Lung (tissue), 11 donors: ENCODE measurements at regions not wholly inside any gene's neighbourhood (a gene's known extent, or its start where the extent isn't known, plus 50 kb on each side); places are given as distances from the start of the nearest gene placed in this dataset.

Source experiments
- ATAC-seq: fragments of 200-7000 bp; cut with Tn5 transposase; one replicate; pipeline ENCODE4 v1.9.1; 2020; ENCODE audit warnings: moderate number of reproducible peaks; ENCODE audit not compliant: insufficient read depth, low FRiP score
- DNase-seq, 3 donors: peaks; one replicate each; pipeline ENCODE4 v3.0.0-alpha.2; 2013 to 2017
- H3K27ac ChIP-seq, 2 donors: one replicate each; pipeline ENCODE4 v1.5.1; 2013; ENCODE audit warnings: mild to moderate bottlenecking in 2 of 2, moderate library complexity in 2 of 2, control low read depth in 1 of 2, inconsistent platforms in 1 of 2, low read depth in 1 of 2, low read length in 1 of 2
- H3K27me3 ChIP-seq, 3 donors: one replicate each; pipeline ENCODE4 v1.5.1; 2013; ENCODE audit warnings: low read length in 2 of 3; ENCODE audit not compliant: control insufficient read depth in 3 of 3, insufficient read depth in 3 of 3
- H3K36me3 ChIP-seq, 4 donors: one replicate each; pipeline ENCODE4 v1.5.1; 2013; ENCODE audit warnings: low read length in 4 of 4, mild to moderate bottlenecking in 1 of 4, moderate library complexity in 1 of 4; ENCODE audit not compliant: control insufficient read depth in 4 of 4, insufficient read depth in 4 of 4
- H3K4me1 ChIP-seq, 5 donors: one replicate each; pipeline ENCODE4 v1.5.1; 2013; ENCODE audit warnings: low read length in 5 of 5, mild to moderate bottlenecking in 2 of 5, moderate library complexity in 1 of 5; ENCODE audit not compliant: control insufficient read depth in 5 of 5, insufficient read depth in 5 of 5
- H3K4me3 ChIP-seq: one replicate; pipeline ENCODE4 v1.5.1; 2013; ENCODE audit warnings: mild to moderate bottlenecking, control low read depth, moderate library complexity
- H3K9ac ChIP-seq, 2 donors: one replicate each; pipeline ENCODE4 v1.5.1; 2013; ENCODE audit warnings: low read length in 2 of 2, control low read depth in 1 of 2; ENCODE audit not compliant: insufficient read depth in 1 of 2
- H3K9me3 ChIP-seq, 4 donors: one replicate each; pipeline ENCODE4 v1.5.1; 2013; ENCODE audit warnings: low read length in 3 of 4, mild to moderate bottlenecking in 1 of 4, moderate library complexity in 1 of 4; ENCODE audit not compliant: control insufficient read depth in 4 of 4, insufficient read depth in 3 of 4
- WGBS, 2 donors: extraction: QIAGEN DNeasy Blood & Tissue Kit; methylation state at CpG; one replicate each; pipeline ENCODE4 v1.1.7; 2013; 5-methylcytosine and 5-hydroxymethylcytosine counted together
- TF ChIP-seq, protein P1 (sequence below): IDR thresholded peaks from 2 replicates; pipeline ENCODE4 v1.5.1; 2012; ENCODE audit warnings: mild to moderate bottlenecking; ENCODE audit errors: control extremely low read depth, extremely low read depth
- donor health status: control.
- donor health status: control.
- donor health status: Bipolar disorder and iron deficiency.
- donor health status: healthy.
- donor health status: DM: yes; HTN: yes; CAD: no.

- 86 to 93% methylated on average over 9 of the region's 9 CpGs for WGBS, 2 donors
- H3K27ac ChIP-seq: no peak overlapping the region
These were observed 235.6 kb upstream of the POM121L12 start for GRCh38 chr7:52799817-52800216.

GRCh38 chr7:52797801-52798200 lies 237.6 kb upstream of the POM121L12 start:
- Histone ChIP-seq H3K27ac (no peak overlapping the region), H3K4me3 (no peak overlapping the region), H3K36me3 (no peaks in the 10 kb centered on the region), H3K4me1 (no peaks in the 10 kb centered on the region), H3K27me3 (no peaks in the 10 kb centered on the region), H3K9ac (no peak overlapping the region), H3K9me3 (peaks cover 0 to 2% (median 0%) of the 10 kb centered on the region in 4 donors)
- TF ChIP-seq, protein P1, sequence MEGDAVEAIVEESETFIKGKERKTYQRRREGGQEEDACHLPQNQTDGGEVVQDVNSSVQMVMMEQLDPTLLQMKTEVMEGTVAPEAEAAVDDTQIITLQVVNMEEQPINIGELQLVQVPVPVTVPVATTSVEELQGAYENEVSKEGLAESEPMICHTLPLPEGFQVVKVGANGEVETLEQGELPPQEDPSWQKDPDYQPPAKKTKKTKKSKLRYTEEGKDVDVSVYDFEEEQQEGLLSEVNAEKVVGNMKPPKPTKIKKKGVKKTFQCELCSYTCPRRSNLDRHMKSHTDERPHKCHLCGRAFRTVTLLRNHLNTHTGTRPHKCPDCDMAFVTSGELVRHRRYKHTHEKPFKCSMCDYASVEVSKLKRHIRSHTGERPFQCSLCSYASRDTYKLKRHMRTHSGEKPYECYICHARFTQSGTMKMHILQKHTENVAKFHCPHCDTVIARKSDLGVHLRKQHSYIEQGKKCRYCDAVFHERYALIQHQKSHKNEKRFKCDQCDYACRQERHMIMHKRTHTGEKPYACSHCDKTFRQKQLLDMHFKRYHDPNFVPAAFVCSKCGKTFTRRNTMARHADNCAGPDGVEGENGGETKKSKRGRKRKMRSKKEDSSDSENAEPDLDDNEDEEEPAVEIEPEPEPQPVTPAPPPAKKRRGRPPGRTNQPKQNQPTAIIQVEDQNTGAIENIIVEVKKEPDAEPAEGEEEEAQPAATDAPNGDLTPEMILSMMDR: no peak
- WGBS, 2 donors: 76 to 82% methylated on average over 4 of the region's 4 CpGs
- DNase-seq (no peak), ATAC-seq (no peak)

More at GRCh38 chr7:52799817-52800216, 235.6 kb upstream of the POM121L12 start:
- H3K4me3 ChIP-seq: no peak overlapping the region
- no peak overlapping the region for H3K9ac ChIP-seq
- no peaks in the 10 kb centered on the region for H3K4me1 ChIP-seq
- no peak for ATAC-seq
- H3K9me3 ChIP-seq: peaks cover 0 to 2% (median 0%) of the 10 kb centered on the region in 4 donors
- H3K27me3 ChIP-seq: no peaks in the 10 kb centered on the region
- TF ChIP-seq, protein P1: no peak
- no peak for DNase-seq
- H3K36me3 ChIP-seq: no peaks in the 10 kb centered on the region

DNA sequence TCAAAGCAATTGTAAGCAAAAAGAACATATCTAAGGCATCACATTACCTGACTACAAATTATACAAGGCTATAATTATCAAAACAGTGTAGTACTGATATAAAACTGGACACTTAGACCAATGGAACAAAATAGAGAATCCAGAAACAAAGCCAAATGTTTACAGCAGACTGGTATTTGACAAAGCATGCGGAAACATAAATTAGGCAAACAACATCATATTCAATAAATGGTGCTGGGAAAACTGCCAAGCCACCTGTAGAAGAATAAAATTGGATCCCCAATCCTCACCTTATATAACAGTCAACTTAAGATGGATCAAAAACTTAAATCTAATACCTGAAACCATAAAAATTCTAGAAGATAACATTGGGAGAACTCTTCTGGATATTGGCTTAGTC lies 240.8 kb upstream of the POM121L12 start:
- H3K4me1 ChIP-seq: no peaks in the 10 kb centered on the region
- 89 to 93% methylated on average over 1 of the region's 1 CpG for WGBS, 2 donors
- H3K9me3 ChIP-seq: peaks cover 0 to 4% (median 0%) of the 10 kb centered on the region in 4 donors
- no peak overlapping the region for H3K4me3 ChIP-seq
- TF ChIP-seq, protein P1: no peak
- ATAC-seq (no peak), DNase-seq (no peak)
- H3K9ac ChIP-seq: no peak overlapping the region
- no peaks in the 10 kb centered on the region for H3K36me3 ChIP-seq
- H3K27me3 ChIP-seq: no peaks in the 10 kb centered on the region
- no peak overlapping the region for H3K27ac ChIP-seq

GRCh38 chr7:52791176-52791700 lies 244.2 kb upstream of the POM121L12 start:
- H3K4me3 ChIP-seq: no peak overlapping the region
- no peaks in the 10 kb centered on the region for H3K27me3 ChIP-seq
- WGBS, 2 donors: 72 to 81% methylated on average over 4 of the region's 4 CpGs
- H3K27ac ChIP-seq: no peak overlapping the region
- H3K36me3 ChIP-seq: no peaks in the 10 kb centered on the region
- TF ChIP-seq, protein P1: no peak
- DNase-seq (no peak), ATAC-seq (no peak)
- no peaks in the 10 kb centered on the region for H3K4me1 ChIP-seq
- peaks cover 0 to 2% (median 0%) of the 10 kb centered on the region in 4 donors for H3K9me3 ChIP-seq
- no peak overlapping the region for H3K9ac ChIP-seq
